KMS-11 (cell line): ENCODE measurements at regions not wholly inside any gene's neighbourhood (a gene's known extent, or its start where the extent isn't known, plus 50 kb on each side); places are given as distances from the start of the nearest gene placed in this dataset.

Experiments used
- H2AFZ ChIP-seq: fragments of 200-600 bp; sonication (generic); 2 replicates; pipeline ENCODE4 v1.6.1; 2016; ENCODE audit warnings: antibody characterized with exemption, mixed run types, low read depth
- H3K27ac ChIP-seq: fragments of 200-600 bp; sonication (generic); 2 replicates; pipeline ENCODE4 v1.6.1; 2016; ENCODE audit warnings: mild to moderate bottlenecking, mixed run types
- H3K27me3 ChIP-seq: fragments of 200-600 bp; sonication (generic); 2 replicates; pipeline ENCODE4 v1.6.1; 2017; ENCODE audit warnings: mild to moderate bottlenecking, low read depth, mixed run types, moderate library complexity; ENCODE audit not compliant: insufficient read depth
- H3K36me3 ChIP-seq: fragments of 200-600 bp; sonication (generic); 2 replicates; pipeline ENCODE4 v1.6.1; 2017; ENCODE audit warnings: mild to moderate bottlenecking, mixed run types; ENCODE audit not compliant: insufficient read depth
- H3K4me1 ChIP-seq: fragments of 200-600 bp; sonication (generic); 2 replicates; pipeline ENCODE4 v1.6.1; 2016; ENCODE audit warnings: mild to moderate bottlenecking, low read depth, mixed run types; ENCODE audit not compliant: poor library complexity, severe bottlenecking
- H3K4me2 ChIP-seq: fragments of 200-600 bp; sonication (generic); 2 replicates; pipeline ENCODE4 v1.7.0; 2016; ENCODE audit warnings: mild to moderate bottlenecking, mixed run types
- H3K4me3 ChIP-seq: fragments of 200-600 bp; sonication (generic); IDR thresholded peaks from 2 replicates; pipeline ENCODE4 v1.6.1; 2017; ENCODE audit warnings: low read depth, low read length, mixed read lengths; ENCODE audit not compliant: insufficient read depth
- H3K79me2 ChIP-seq: fragments of 200-600 bp; sonication (generic); 2 replicates; pipeline ENCODE4 v1.6.1; 2016; ENCODE audit warnings: low read depth, mixed run types; ENCODE audit not compliant: insufficient read depth
- H3K9ac ChIP-seq: fragments of 200-600 bp; sonication (generic); 2 replicates; pipeline ENCODE4 v1.6.1; 2016; ENCODE audit warnings: mild to moderate bottlenecking, mixed run types
- H4K20me1 ChIP-seq: fragments of 200-600 bp; sonication (generic); 2 replicates; pipeline ENCODE4 v1.6.1; 2016; ENCODE audit warnings: mild to moderate bottlenecking, mixed run types; ENCODE audit not compliant: insufficient read depth
- TF ChIP-seq, protein P1 (sequence below): fragments of 200-600 bp; sonication (generic); conservative IDR thresholded peaks from 2 replicates; pipeline ENCODE4 v1.6.1; 2017; ENCODE audit warnings: low read depth, mild to moderate bottlenecking, antibody characterized with exemption, low read length, moderate library complexity, mixed read lengths

GRCh38 chr22:47779474-47779873, 1017.0 kb downstream of the TBC1D22A start:
- Histone ChIP-seq H4K20me1 (no peaks in the 10 kb centered on the region), H2AFZ (no peak overlapping the region), H3K4me1 (no peaks in the 10 kb centered on the region), H3K4me3 (no peak overlapping the region), H3K36me3 (no peaks in the 10 kb centered on the region), H3K9ac (no peak overlapping the region), H3K27ac (no peak overlapping the region), H3K79me2 (no peaks in the 10 kb centered on the region), H3K27me3 (no peaks in the 10 kb centered on the region), H3K4me2 (no peak overlapping the region)
- TF ChIP-seq, protein P1, sequence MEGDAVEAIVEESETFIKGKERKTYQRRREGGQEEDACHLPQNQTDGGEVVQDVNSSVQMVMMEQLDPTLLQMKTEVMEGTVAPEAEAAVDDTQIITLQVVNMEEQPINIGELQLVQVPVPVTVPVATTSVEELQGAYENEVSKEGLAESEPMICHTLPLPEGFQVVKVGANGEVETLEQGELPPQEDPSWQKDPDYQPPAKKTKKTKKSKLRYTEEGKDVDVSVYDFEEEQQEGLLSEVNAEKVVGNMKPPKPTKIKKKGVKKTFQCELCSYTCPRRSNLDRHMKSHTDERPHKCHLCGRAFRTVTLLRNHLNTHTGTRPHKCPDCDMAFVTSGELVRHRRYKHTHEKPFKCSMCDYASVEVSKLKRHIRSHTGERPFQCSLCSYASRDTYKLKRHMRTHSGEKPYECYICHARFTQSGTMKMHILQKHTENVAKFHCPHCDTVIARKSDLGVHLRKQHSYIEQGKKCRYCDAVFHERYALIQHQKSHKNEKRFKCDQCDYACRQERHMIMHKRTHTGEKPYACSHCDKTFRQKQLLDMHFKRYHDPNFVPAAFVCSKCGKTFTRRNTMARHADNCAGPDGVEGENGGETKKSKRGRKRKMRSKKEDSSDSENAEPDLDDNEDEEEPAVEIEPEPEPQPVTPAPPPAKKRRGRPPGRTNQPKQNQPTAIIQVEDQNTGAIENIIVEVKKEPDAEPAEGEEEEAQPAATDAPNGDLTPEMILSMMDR, result no peak

GRCh38 chr22:47778160-47778658, 1015.8 kb downstream of the TBC1D22A start:
- Histone ChIP-seq H3K79me2 (no peaks in the 10 kb centered on the region), H3K27ac (no peak overlapping the region), H3K4me2 (no peak overlapping the region), H3K27me3 (no peaks in the 10 kb centered on the region), H2AFZ (no peak overlapping the region), H3K4me3 (no peak overlapping the region), H3K36me3 (no peaks in the 10 kb centered on the region), H4K20me1 (no peaks in the 10 kb centered on the region), H3K9ac (no peak overlapping the region), H3K4me1 (no peaks in the 10 kb centered on the region)
- TF ChIP-seq, protein P1, result no peak

DNA sequence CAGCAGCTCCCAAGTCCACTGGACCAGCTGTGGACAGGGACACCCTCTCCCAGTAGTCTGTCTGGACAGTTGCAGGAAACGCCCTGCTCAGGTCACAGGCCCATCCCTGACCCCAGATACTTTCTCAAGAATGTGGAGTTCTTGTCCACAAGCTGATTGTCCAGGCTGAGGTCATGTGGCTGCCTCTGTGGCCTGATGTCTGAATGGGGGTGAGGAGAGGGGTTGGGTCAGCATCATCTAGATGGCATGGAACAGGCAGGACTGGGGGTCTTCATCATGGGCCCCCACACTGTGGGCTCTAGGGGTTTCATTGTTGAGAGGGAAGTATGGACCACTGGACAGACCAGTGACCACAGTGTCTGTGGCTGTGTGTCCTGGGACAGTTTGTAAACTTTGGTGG, 1015.0 kb downstream of the TBC1D22A start:
- no peaks in the 10 kb centered on the region for H3K79me2 ChIP-seq

DNA sequence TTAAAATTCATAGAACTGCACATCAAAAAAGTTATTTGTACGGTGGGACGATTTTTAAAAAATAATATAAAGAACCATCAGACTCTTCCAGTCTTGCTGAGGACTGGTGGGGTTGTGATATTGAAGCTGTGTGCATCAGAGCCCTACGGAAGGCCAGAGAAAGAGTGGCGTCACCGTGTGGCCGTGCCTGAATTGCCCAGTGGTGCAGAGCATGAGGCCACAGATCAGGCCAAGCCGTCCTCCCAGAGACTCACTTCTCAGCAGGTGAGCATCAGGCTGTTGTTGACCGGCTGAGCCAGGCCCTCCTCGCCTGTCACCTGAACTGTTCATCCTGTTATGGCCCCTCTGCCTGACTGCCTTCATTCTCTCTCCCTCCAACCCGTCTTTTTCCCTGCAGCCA, 1013.9 kb downstream of the TBC1D22A start:
- no peaks in the 10 kb centered on the region for H4K20me1 ChIP-seq
- TF ChIP-seq, protein P1, result no peak
- no peaks in the 10 kb centered on the region for H3K4me1 ChIP-seq
- H3K9ac ChIP-seq, result no peak overlapping the region
- no peak overlapping the region for H2AFZ ChIP-seq
- H3K79me2 ChIP-seq, result no peaks in the 10 kb centered on the region
- no peak overlapping the region for H3K4me3 ChIP-seq
- H3K4me2 ChIP-seq, result no peak overlapping the region
- no peaks in the 10 kb centered on the region for H3K27me3 ChIP-seq
- no peaks in the 10 kb centered on the region for H3K36me3 ChIP-seq
- no peak overlapping the region for H3K27ac ChIP-seq

More for the DNA sequence above, 1015.0 kb downstream of the TBC1D22A start:
- H4K20me1 ChIP-seq, result no peaks in the 10 kb centered on the region
- H3K4me3 ChIP-seq, result no peak overlapping the region
- H3K27me3 ChIP-seq, result no peaks in the 10 kb centered on the region
- no peaks in the 10 kb centered on the region for H3K4me1 ChIP-seq
- H3K4me2 ChIP-seq, result no peak overlapping the region
- no peak overlapping the region for H2AFZ ChIP-seq
- H3K27ac ChIP-seq, result no peak overlapping the region
- no peaks in the 10 kb centered on the region for H3K36me3 ChIP-seq
- H3K9ac ChIP-seq, result no peak overlapping the region
- TF ChIP-seq, protein P1, result no peak

- H3K27ac ChIP-seq, result no peak overlapping the region
- H3K9ac ChIP-seq, result no peak overlapping the region
- TF ChIP-seq, protein P1, result no peak
- no peaks in the 10 kb centered on the region for H3K36me3 ChIP-seq
- H3K27me3 ChIP-seq, result no peaks in the 10 kb centered on the region
- H4K20me1 ChIP-seq, result no peaks in the 10 kb centered on the region
- H3K4me1 ChIP-seq, result no peaks in the 10 kb centered on the region
- no peak overlapping the region for H2AFZ ChIP-seq
- H3K4me2 ChIP-seq, result no peak overlapping the region
- no peak overlapping the region for H3K4me3 ChIP-seq
- no peaks in the 10 kb centered on the region for H3K79me2 ChIP-seq
Measured at GRCh38 chr22:47775686-47776085, 1013.2 kb downstream of the TBC1D22A start.
